ENCODE measurements at regions not wholly inside any gene's neighbourhood (a gene's known extent, or its start where the extent isn't known, plus 50 kb on each side); places are given as distances from the start of the nearest gene placed in this dataset.
"Not testable (repeated sequence)": the region's sequence is repeated elsewhere in the genome, so short reads cannot be mapped to it uniquely, and the experiment has no call there.

GRCh38 chr20:29300579-29301551 is 1956.6 kb upstream of the DEFB115 start:
- TF ChIP-seq CTCF (IDR thresholded peaks at IDR 0.05), result no peak
- no peak for DNase-seq (ENCODE audit: low spot score)
- no peaks in the 10 kb centered on the region for H3K9me3 ChIP-seq

GRCh38 chr20:29301624-29302259 is 1955.7 kb upstream of the DEFB115 start:
- no peak overlapping the region for H3K4me3 ChIP-seq
- H3K4me1 ChIP-seq, result no peaks in the 10 kb centered on the region
- H3K36me3 ChIP-seq, result no peaks in the 10 kb centered on the region
- H3K27ac ChIP-seq, result no peak overlapping the region
- TF ChIP-seq CTCF (IDR thresholded peaks at IDR 0.05), result no peak
- no peaks in the 10 kb centered on the region for H3K27me3 ChIP-seq
- no peak for DNase-seq (ENCODE audit: low spot score)
- no peaks in the 10 kb centered on the region for H3K9me3 ChIP-seq

More at GRCh38 chr20:29300579-29301551, 1956.6 kb upstream of the DEFB115 start:
- H3K36me3 ChIP-seq, result no peaks in the 10 kb centered on the region
- H3K27ac ChIP-seq, result no peak overlapping the region
- H3K4me3 ChIP-seq, result no peak overlapping the region
- no peaks in the 10 kb centered on the region for H3K27me3 ChIP-seq
- H3K4me1 ChIP-seq, result no peaks in the 10 kb centered on the region

- Histone ChIP-seq H3K36me3 (no peaks in the 10 kb centered on the region), H3K4me1 (no peaks in the 10 kb centered on the region), H3K4me3 (no peak overlapping the region), H3K9me3 (no peaks in the 10 kb centered on the region), H3K27me3 (no peaks in the 10 kb centered on the region), H3K27ac (no peak overlapping the region)
- TF ChIP-seq CTCF (IDR thresholded peaks at IDR 0.05), result no peak
- DNase-seq (ENCODE audit: low spot score), result no peak
Measured at GRCh38 chr20:29302979-29303644, 1954.4 kb upstream of the DEFB115 start.

GRCh38 chr20:29306390-29307072 is 1950.9 kb upstream of the DEFB115 start:
- H3K27me3 ChIP-seq, result no peaks in the 10 kb centered on the region
- TF ChIP-seq CTCF (IDR thresholded peaks at IDR 0.05), result no peak
- H3K27ac ChIP-seq, result no peak overlapping the region
- H3K36me3 ChIP-seq, result no peaks in the 10 kb centered on the region
- no peaks in the 10 kb centered on the region for H3K9me3 ChIP-seq
- H3K4me1 ChIP-seq, result no peaks in the 10 kb centered on the region
- H3K4me3 ChIP-seq, result no peak overlapping the region
- no peak for DNase-seq (ENCODE audit: low spot score)

- H3K9me3 ChIP-seq; H3K27ac ChIP-seq; H3K4me3 ChIP-seq; H3K36me3 ChIP-seq; DNase-seq (ENCODE audit: low spot score); H3K27me3 ChIP-seq; H3K4me1 ChIP-seq: not testable (repeated sequence)
Measured at GRCh38 chr20:29307484-29307883, 1950.0 kb upstream of the DEFB115 start.

GRCh38 chr20:29308956-29309355 is 1948.5 kb upstream of the DEFB115 start:
- not testable (repeated sequence) for H3K27me3 ChIP-seq; H3K4me3 ChIP-seq; H3K36me3 ChIP-seq; H3K4me1 ChIP-seq; H3K9me3 ChIP-seq; DNase-seq (ENCODE audit: low spot score); H3K27ac ChIP-seq

GRCh38 chr20:29309481-29309880 is 1948.0 kb upstream of the DEFB115 start:
- not testable (repeated sequence) for DNase-seq (ENCODE audit: low spot score); H3K4me3 ChIP-seq; H3K27ac ChIP-seq; H3K27me3 ChIP-seq; H3K4me1 ChIP-seq; H3K36me3 ChIP-seq; H3K9me3 ChIP-seq

GRCh38 chr20:29311046-29311445 is 1946.4 kb upstream of the DEFB115 start:
- H3K27me3 ChIP-seq; H3K4me3 ChIP-seq; H3K4me1 ChIP-seq; H3K9me3 ChIP-seq; H3K27ac ChIP-seq; H3K36me3 ChIP-seq; DNase-seq (ENCODE audit: low spot score): not testable (repeated sequence)

GRCh38 chr20:29312679-29313078 is 1944.8 kb upstream of the DEFB115 start:
- not testable (repeated sequence) for H3K36me3 ChIP-seq; H3K9me3 ChIP-seq; DNase-seq (ENCODE audit: low spot score); H3K27me3 ChIP-seq; H3K27ac ChIP-seq; H3K4me1 ChIP-seq; H3K4me3 ChIP-seq
